Spleen (tissue), 7 donors: ENCODE measurements at regions not wholly inside any gene's neighbourhood (a gene's known extent, or its start where the extent isn't known, plus 50 kb on each side); places are given as distances from the start of the nearest gene placed in this dataset.

Source experiments
- POLR2A ChIP-seq, 3 donors: fragments of 450-650 bp; IDR thresholded peaks; one replicate each; pipeline ENCODE4 v1.5.1; 2017; ENCODE audit warnings: antibody characterized with exemption in 3 of 3, mild to moderate bottlenecking in 1 of 3
- POLR2AphosphoS5 ChIP-seq, 3 donors: sonication (generic); formaldehyde crosslinking; IDR thresholded peaks; one replicate each; pipeline ENCODE4 v1.5.1; 2017; ENCODE audit warnings: antibody characterized with exemption in 3 of 3
- TF ChIP-seq, protein P1 (sequence below), 11 experiments: fragments of 200-600 bp in 7 of 11; fragments of 450-650 bp in 4 of 11; sonication (generic) in 4 of 11; IDR thresholded peaks in 8 of 11; conservative IDR thresholded peaks in 3 of 11; 1 replicate in 7 of 11; 2 replicates in 4 of 11; pipeline versions ENCODE4 v1.4.0 to v1.8.0; 2016 to 2021; ENCODE audit warnings: antibody characterized with exemption in 11 of 11, inconsistent platforms in 4 of 11, mild to moderate bottlenecking in 1 of 11
- donor health status: DM: no; HTN: no; CAD: no; lungs with moderate emphysema.
- donor health status: DM: no; HTN: no; CAD: no.
- donor health status: DM: no; HTN: no; CAD: no.

DNA sequence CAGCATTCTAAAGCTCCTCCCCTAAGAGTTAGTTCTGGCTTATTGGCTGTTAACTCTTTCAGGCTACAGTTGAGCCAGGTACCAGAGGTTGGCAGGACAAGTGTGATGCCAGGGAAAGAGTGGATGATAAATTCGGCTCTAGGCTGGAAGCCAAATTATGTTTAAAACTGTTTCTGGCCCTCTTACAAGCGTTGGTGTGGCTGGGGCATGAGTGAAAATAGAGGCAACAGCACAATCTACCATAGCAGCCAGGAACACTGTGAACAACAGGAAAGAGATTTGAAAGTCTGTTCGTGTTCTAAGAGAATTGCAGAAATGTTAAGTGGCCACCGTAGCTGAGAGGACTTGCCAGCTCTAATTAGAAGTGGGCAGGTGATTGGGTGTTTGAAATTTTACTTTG, 84.2 kb downstream of the CDC7 start:
- TF ChIP-seq, protein P1, sequence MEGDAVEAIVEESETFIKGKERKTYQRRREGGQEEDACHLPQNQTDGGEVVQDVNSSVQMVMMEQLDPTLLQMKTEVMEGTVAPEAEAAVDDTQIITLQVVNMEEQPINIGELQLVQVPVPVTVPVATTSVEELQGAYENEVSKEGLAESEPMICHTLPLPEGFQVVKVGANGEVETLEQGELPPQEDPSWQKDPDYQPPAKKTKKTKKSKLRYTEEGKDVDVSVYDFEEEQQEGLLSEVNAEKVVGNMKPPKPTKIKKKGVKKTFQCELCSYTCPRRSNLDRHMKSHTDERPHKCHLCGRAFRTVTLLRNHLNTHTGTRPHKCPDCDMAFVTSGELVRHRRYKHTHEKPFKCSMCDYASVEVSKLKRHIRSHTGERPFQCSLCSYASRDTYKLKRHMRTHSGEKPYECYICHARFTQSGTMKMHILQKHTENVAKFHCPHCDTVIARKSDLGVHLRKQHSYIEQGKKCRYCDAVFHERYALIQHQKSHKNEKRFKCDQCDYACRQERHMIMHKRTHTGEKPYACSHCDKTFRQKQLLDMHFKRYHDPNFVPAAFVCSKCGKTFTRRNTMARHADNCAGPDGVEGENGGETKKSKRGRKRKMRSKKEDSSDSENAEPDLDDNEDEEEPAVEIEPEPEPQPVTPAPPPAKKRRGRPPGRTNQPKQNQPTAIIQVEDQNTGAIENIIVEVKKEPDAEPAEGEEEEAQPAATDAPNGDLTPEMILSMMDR (IDR thresholded peaks at IDR 0.05 in 8 of 11, conservative IDR thresholded peaks at IDR 0.05 in 3 of 11): no peak
- TF ChIP-seq POLR2A (IDR thresholded peaks at IDR 0.05): no peak
- no peak for TF ChIP-seq POLR2AphosphoS5 (IDR thresholded peaks at IDR 0.05)
